HFFc6 (cell line): ENCODE measurements at regions not wholly inside any gene's neighbourhood (a gene's known extent, or its start where the extent isn't known, plus 50 kb on each side); places are given as distances from the start of the nearest gene placed in this dataset.

Source experiments
- DNase-seq: peaks from one replicate; pipeline ENCODE4 v3.0.0-alpha.2; 2018
- H3K27ac Mint-ChIP-seq: 2 replicates; pipeline ENCODE4 v1.8.0; 2020; ENCODE audit warnings: mild to moderate bottlenecking, mixed read lengths
- H3K27me3 Mint-ChIP-seq: 2 replicates; pipeline ENCODE4 v1.8.0; 2021; ENCODE audit warnings: mild to moderate bottlenecking, moderate library complexity, mixed read lengths; ENCODE audit not compliant: insufficient read depth
- H3K36me3 Mint-ChIP-seq: 2 replicates; pipeline ENCODE4 v1.8.0; 2021; ENCODE audit warnings: low read depth, mixed read lengths
- H3K4me1 Mint-ChIP-seq: 2 replicates; pipeline ENCODE4 v1.8.0; 2020; ENCODE audit warnings: low read depth, mixed read lengths
- H3K4me3 Mint-ChIP-seq: 2 replicates; pipeline ENCODE4 v1.8.0; 2020; ENCODE audit warnings: mild to moderate bottlenecking, moderate library complexity, mixed read lengths
- H3K9me3 Mint-ChIP-seq: 2 replicates; pipeline ENCODE4 v1.8.0; 2020; ENCODE audit warnings: mild to moderate bottlenecking, mixed read lengths
- TF ChIP-seq, protein P1 (sequence below): fragments of 200-600 bp; sonication (generic); IDR thresholded peaks from 2 replicates; pipeline ENCODE4 v1.5.0; 2021; ENCODE audit warnings: antibody characterized with exemption, mild to moderate bottlenecking

DNA sequence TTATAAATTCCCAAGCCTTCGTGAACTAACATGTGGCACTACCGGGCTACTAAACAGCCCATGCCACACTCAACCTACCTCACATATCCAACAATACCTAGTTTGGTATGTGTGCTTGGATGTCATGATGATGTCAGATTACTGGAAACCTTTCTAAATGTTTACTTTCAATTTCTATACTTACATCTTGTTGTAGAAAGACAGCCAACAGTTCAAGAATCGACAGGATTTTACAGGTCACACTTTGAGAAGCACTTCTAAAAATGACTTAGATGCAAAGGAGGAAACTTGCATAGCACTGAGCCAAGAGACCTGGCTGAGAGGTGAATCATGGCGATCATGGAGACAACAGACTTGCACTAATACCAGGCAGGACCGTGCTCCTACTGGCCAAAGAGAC is 209.9 kb downstream of the COL4A1 start:
- Mint-ChIP-seq H3K36me3 (peaks cover 11% of the 10 kb centered on the region), H3K27me3 (peaks cover 7% of the 10 kb centered on the region), H3K4me1 (peaks cover 13% of the 10 kb centered on the region), H3K9me3 (peaks cover 18% of the 10 kb centered on the region), H3K4me3 (no peak overlapping the region), H3K27ac (no peak overlapping the region)
- no peak for DNase-seq
- TF ChIP-seq, protein P1, sequence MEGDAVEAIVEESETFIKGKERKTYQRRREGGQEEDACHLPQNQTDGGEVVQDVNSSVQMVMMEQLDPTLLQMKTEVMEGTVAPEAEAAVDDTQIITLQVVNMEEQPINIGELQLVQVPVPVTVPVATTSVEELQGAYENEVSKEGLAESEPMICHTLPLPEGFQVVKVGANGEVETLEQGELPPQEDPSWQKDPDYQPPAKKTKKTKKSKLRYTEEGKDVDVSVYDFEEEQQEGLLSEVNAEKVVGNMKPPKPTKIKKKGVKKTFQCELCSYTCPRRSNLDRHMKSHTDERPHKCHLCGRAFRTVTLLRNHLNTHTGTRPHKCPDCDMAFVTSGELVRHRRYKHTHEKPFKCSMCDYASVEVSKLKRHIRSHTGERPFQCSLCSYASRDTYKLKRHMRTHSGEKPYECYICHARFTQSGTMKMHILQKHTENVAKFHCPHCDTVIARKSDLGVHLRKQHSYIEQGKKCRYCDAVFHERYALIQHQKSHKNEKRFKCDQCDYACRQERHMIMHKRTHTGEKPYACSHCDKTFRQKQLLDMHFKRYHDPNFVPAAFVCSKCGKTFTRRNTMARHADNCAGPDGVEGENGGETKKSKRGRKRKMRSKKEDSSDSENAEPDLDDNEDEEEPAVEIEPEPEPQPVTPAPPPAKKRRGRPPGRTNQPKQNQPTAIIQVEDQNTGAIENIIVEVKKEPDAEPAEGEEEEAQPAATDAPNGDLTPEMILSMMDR, result no peak

DNA sequence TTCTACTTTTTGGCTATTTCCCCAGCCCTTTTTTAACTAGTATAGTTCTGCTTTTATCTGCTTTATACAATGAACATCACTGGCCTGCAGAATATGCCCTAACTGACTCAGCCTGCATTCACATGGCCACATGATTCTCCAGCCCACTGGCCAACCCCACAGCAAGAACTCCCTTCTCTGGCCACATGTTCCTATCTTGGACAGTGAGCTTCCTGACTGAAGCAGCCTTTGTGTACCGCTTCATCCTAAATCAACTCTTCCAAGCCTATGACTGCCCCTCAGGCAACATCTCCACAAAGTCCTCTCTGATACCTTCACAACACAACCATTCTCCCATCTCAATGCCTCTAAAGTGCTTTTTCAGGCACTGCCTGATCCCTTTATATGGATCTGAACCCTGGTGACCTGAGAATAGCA is 214.1 kb downstream of the COL4A1 start:
- Mint-ChIP-seq H3K36me3 (no peaks in the 10 kb centered on the region), H3K27ac (no peak overlapping the region), H3K4me3 (no peak overlapping the region), H3K27me3 (peaks cover 2% of the 10 kb centered on the region; the same call in 1 of the 2 replicates), H3K9me3 (no peaks in the 10 kb centered on the region), H3K4me1 (peaks cover 13% of the 10 kb centered on the region)
- no peak for DNase-seq
- TF ChIP-seq, protein P1, result no peak

DNA sequence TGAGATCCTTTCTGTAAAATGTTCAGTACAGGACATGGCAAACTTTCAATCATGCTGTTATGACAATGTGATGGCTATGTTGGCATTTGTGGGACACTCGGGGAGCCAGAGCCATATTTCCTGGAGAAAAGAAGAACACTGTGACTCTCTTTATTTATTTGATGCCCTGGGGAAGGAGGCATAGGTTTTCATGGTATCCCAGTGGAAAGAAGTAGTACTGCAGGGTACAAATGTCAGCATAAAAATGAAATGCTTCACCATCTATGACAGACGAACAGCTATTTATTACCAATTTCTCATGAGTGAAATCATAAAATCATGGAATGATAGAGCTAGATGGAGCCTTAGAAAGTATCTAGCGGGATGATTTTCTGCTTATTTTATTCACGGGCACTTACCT is 217.1 kb downstream of the COL4A1 start:
- peaks cover 10% of the 10 kb centered on the region for H3K4me1 Mint-ChIP-seq
- H3K9me3 Mint-ChIP-seq, result peaks cover 4% of the 10 kb centered on the region; the same call in 1 of the 2 replicates
- H3K36me3 Mint-ChIP-seq, result no peaks in the 10 kb centered on the region
- TF ChIP-seq, protein P1, result peak; percentile 73
- H3K27ac Mint-ChIP-seq, result no peak overlapping the region
- peaks cover 2% of the 10 kb centered on the region for H3K27me3 Mint-ChIP-seq
- no peak overlapping the region for H3K4me3 Mint-ChIP-seq
- no peak for DNase-seq

DNA sequence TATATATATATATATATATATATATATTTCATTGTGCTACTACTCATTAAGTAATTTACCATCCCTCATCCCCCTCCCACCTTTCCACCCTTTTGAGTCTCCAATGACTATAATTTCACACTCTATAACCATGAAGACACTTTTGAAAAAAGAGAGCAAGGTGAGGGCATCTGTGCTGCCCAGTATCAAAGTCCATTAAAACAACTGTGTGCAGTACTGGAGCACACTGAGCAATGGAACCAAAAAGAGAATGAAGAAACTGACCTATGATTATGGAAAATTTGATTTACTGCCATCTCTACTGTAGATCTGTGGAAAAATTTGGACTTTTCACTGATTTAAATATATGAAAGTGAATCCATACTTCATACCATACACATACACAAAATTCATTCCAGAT is 217.9 kb downstream of the COL4A1 start:
- Mint-ChIP-seq H3K27ac (no peak overlapping the region), H3K9me3 (peaks cover 4% of the 10 kb centered on the region; the same call in 1 of the 2 replicates), H3K4me3 (no peak overlapping the region), H3K36me3 (no peaks in the 10 kb centered on the region), H3K27me3 (peaks cover 2% of the 10 kb centered on the region), H3K4me1 (peaks cover 3% of the 10 kb centered on the region)
- DNase-seq, result no peak
- TF ChIP-seq, protein P1, result no peak

DNA sequence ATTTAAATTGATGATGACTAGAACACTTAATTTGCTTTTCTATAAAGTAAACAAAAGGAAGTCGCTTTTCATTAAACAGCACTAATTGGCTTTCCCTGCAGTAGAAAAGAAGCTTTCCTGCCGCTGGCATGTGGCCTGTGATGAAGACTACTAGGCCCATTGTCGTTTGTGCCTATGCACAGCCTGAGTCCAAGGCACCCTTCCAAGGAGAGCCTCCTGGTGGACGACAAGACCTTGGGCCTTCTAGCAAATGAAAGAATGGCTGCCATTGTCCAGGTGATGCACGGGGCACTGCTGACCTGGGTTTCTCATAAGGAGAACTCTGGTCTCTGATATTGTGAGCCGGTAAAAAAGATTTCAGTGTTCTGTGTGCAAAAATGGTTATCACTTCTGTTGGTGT is 233.0 kb downstream of the COL4A1 start:
- Mint-ChIP-seq H3K4me1 (peaks cover 11% of the 10 kb centered on the region), H3K9me3 (no peaks in the 10 kb centered on the region; the same call in 1 of the 2 replicates), H3K27me3 (peaks cover 11% of the 10 kb centered on the region), H3K36me3 (peaks cover 10% of the 10 kb centered on the region; the same call in 1 of the 2 replicates), H3K27ac (no peak overlapping the region), H3K4me3 (no peak overlapping the region)
- TF ChIP-seq, protein P1, result 0 out of 2 replicates have a peak, but pooled peaks have one; percentile 17
- no peak for DNase-seq
